ENCODE measurements at regions not wholly inside any gene's neighbourhood (a gene's known extent, or its start where the extent isn't known, plus 50 kb on each side); places are given as distances from the start of the nearest gene placed in this dataset.
"Not testable (repeated sequence)": the region's sequence is repeated elsewhere in the genome, so short reads cannot be mapped to it uniquely, and the experiment has no call there.

DNA sequence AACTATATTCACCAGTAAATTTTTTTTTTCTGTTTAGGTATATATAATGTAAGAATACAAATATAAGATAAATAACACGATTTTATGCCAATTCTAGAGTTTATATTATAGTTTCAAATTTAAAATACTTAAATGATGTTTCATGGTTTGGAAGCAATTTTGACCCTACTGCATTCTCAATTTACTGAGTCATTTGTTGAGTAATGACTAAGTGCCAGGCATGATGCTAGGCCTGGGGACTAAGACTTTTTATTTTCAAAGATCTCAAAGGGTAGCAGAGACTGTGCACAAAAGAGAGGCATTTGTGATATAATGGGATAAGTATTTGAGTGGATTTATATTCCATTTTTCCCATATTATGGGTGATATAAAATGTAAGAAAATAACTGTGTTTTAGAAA lies 78.9 kb upstream of the SMIM30 start:
- TF ChIP-seq, protein P1, sequence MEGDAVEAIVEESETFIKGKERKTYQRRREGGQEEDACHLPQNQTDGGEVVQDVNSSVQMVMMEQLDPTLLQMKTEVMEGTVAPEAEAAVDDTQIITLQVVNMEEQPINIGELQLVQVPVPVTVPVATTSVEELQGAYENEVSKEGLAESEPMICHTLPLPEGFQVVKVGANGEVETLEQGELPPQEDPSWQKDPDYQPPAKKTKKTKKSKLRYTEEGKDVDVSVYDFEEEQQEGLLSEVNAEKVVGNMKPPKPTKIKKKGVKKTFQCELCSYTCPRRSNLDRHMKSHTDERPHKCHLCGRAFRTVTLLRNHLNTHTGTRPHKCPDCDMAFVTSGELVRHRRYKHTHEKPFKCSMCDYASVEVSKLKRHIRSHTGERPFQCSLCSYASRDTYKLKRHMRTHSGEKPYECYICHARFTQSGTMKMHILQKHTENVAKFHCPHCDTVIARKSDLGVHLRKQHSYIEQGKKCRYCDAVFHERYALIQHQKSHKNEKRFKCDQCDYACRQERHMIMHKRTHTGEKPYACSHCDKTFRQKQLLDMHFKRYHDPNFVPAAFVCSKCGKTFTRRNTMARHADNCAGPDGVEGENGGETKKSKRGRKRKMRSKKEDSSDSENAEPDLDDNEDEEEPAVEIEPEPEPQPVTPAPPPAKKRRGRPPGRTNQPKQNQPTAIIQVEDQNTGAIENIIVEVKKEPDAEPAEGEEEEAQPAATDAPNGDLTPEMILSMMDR (conservative IDR thresholded peaks at IDR 0.05; ENCODE audit: low read depth, low read length), result no peak
- DNase-seq (ENCODE audit: low read depth), result peak; percentile 56
- no peak overlapping the region for H3K4me3 ChIP-seq (ENCODE audit: low read length)

DNA sequence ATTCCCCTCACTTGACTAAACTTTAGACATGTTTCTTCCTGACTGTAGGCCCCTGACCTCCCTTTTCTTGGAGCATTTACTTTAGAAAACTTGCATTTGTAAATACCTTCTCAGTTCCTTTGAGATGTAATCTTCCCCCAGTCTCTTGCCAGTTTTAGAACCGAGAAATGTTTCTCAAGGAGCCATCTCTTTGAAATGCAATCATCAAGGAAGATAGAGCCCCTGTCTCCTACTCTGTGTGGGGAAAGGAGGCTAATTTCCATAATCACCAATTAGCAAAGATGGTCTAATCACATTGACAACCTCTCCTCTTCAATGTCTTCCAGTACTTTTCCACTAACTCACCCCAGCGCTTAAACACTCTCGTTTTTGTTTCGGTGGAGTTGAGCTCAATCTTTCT lies 70.0 kb upstream of the SMIM30 start:
- H3K4me3 ChIP-seq (ENCODE audit: low read length), result no peak overlapping the region
- no peak for DNase-seq (ENCODE audit: low read depth)
- TF ChIP-seq, protein P1 (conservative IDR thresholded peaks at IDR 0.05; ENCODE audit: low read depth, low read length), result no peak

DNA sequence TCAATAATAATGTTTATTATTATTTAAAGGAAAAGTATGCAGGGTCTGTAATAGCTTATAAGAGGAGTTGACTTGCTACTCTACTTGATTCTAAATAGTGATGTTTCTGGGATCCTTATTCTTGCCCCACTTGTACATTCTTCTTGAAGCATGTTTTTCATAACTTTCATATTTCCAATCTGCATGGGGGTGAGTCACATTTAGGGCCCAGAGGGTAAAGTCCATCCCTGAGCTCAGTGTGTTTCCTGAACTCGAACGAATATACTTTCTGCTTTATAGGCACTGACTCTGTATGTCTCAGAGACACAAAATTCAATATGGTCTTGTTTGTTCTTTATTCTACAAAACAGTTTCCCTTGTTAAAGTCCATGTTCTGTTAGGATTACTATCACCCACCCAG lies 61.0 kb upstream of the SMIM30 start:
- no peak overlapping the region for H3K4me3 ChIP-seq (ENCODE audit: low read length)
- TF ChIP-seq, protein P1 (conservative IDR thresholded peaks at IDR 0.05; ENCODE audit: low read depth, low read length), result no peak
- no peak for DNase-seq (ENCODE audit: low read depth)

DNA sequence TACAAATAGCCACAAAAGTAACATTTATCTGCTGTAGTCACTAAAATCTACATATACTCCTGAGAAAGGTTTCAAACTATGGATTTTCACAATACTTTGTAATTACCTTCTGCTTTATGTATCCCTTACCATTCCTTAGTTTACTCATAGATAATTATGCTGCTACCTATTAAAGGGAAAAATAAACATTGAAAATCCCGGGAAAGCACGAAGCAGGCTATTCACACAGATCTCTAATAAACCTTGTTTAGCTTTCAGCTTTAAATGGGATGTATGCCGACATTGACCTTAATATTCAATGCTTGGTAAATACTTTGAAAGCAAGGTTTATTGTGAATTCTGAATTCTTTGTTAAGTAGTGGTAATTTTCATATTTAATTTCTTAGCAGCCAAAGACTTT lies 58.5 kb upstream of the SMIM30 start:
- DNase-seq (ENCODE audit: low read depth), result no peak
- H3K4me3 ChIP-seq (ENCODE audit: low read length), result no peak overlapping the region
- TF ChIP-seq, protein P1 (conservative IDR thresholded peaks at IDR 0.05; ENCODE audit: low read depth, low read length), result no peak

GRCh38 chr7:113176180-113176579 lies 57.8 kb upstream of the SMIM30 start:
- DNase-seq (ENCODE audit: low read depth); H3K4me3 ChIP-seq (ENCODE audit: low read length): not testable (repeated sequence)

DNA sequence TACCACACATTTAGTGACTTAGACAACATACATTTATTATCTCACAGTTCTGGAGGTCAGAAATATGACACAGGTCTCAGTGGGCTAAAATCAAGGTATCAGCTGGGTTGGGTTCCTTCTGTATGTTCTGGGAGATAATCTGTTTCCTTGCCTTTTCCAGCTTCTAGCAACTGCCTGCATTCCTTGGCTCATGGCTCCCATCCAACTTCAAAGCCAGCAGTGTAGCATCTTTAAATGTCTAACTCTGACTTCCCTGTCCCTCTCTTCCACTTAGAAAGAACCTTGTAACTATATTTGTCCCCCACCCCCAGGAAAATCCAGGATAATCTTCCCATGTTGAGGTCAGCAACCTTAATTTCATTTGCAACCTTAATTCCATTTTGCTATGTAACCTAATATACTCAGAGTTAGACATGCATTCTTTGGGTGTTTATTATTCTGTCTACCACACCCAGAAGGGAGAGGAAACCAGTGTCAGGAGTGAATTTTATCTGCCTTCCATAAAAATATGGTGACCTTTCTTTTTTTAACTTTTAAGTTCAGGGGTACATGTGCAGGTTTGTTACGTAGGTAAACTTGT lies 57.3 kb upstream of the SMIM30 start:
- no peak overlapping the region for H3K4me3 ChIP-seq (ENCODE audit: low read length)
- TF ChIP-seq, protein P1 (conservative IDR thresholded peaks at IDR 0.05; ENCODE audit: low read depth, low read length), result no peak
- no peak for DNase-seq (ENCODE audit: low read depth)

GRCh38 chr7:113172726-113173125 lies 54.4 kb upstream of the SMIM30 start:
- no peak for DNase-seq (ENCODE audit: low read depth)
- TF ChIP-seq, protein P1 (conservative IDR thresholded peaks at IDR 0.05; ENCODE audit: low read depth, low read length), result no peak

GRCh38 chr7:113170591-113170990 lies 52.2 kb upstream of the SMIM30 start:
- no peak overlapping the region for H3K4me3 ChIP-seq (ENCODE audit: low read length)
- DNase-seq (ENCODE audit: low read depth), result no peak
- TF ChIP-seq, protein P1 (conservative IDR thresholded peaks at IDR 0.05; ENCODE audit: low read depth, low read length), result no peak

More at GRCh38 chr7:113172726-113173125, 54.4 kb upstream of the SMIM30 start:
- no peak overlapping the region for H3K4me3 ChIP-seq (ENCODE audit: low read length)
